Peyer's patch (tissue), 4 donors: ENCODE measurements at regions not wholly inside any gene's neighbourhood (a gene's known extent, or its start where the extent isn't known, plus 50 kb on each side); places are given as distances from the start of the nearest gene placed in this dataset.

ENCODE experiments used
- POLR2A ChIP-seq, 2 donors: fragments of 450-650 bp; IDR thresholded peaks; one replicate each; pipeline ENCODE4 v1.5.1; 2017; ENCODE audit warnings: antibody characterized with exemption in 2 of 2, mild to moderate bottlenecking in 2 of 2, moderate library complexity in 2 of 2
- TF ChIP-seq, protein P1 (sequence below), 6 experiments: fragments of 450-650 bp in 4 of 6; fragments of 200-600 bp in 2 of 6; sonication (generic) in 1 of 6; IDR thresholded peaks; one replicate each; pipeline ENCODE4 v1.5.1; 2017 to 2019; ENCODE audit warnings: antibody characterized with exemption in 6 of 6, mild to moderate bottlenecking in 3 of 6, moderate library complexity in 1 of 6

DNA sequence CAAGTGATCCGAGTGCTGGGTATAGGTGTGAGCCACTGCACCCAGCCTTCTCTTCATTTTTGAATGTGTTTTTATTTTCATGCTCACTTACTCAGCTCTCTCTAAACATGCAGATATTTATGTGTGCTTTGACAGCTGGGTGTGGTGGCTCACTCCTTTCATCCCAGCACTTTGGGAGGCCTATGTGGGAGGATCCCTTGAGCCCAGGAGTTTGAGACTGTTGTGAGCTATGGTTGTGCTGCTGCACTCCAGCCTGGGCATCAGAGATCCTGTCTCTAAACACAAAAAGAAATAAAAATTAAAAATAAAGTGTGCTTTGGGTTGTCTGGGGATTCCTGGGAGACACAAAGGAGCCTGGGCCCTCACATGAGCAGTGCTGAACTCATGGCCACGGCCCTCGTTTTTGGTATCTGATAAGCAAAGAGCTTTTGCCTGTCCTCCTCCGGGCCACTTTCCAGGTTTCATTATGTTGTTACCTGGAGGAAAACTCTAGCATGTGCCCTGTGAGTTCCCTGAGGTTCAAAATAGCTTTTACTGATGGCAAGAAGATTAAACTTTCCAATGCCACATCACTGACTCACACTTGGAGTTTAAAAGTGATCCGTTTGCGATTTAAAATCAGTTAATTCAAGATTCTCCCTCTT lies 78.5 kb downstream of the CD164 start:
- TF ChIP-seq, protein P1, sequence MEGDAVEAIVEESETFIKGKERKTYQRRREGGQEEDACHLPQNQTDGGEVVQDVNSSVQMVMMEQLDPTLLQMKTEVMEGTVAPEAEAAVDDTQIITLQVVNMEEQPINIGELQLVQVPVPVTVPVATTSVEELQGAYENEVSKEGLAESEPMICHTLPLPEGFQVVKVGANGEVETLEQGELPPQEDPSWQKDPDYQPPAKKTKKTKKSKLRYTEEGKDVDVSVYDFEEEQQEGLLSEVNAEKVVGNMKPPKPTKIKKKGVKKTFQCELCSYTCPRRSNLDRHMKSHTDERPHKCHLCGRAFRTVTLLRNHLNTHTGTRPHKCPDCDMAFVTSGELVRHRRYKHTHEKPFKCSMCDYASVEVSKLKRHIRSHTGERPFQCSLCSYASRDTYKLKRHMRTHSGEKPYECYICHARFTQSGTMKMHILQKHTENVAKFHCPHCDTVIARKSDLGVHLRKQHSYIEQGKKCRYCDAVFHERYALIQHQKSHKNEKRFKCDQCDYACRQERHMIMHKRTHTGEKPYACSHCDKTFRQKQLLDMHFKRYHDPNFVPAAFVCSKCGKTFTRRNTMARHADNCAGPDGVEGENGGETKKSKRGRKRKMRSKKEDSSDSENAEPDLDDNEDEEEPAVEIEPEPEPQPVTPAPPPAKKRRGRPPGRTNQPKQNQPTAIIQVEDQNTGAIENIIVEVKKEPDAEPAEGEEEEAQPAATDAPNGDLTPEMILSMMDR (IDR thresholded peaks at IDR 0.05): no peak
- no peak for TF ChIP-seq POLR2A (IDR thresholded peaks at IDR 0.05)
